AG20443 (cell line): ENCODE measurements at regions not wholly inside any gene's neighbourhood (a gene's known extent, or its start where the extent isn't known, plus 50 kb on each side); places are given as distances from the start of the nearest gene placed in this dataset.
"Not testable (repeated sequence)": the region's sequence is repeated elsewhere in the genome, so short reads cannot be mapped to it uniquely, and the experiment has no call there.

Experiments used
- DNase-seq: peaks from one replicate; pipeline ENCODE4 v3.0.0; 2012; ENCODE audit warnings: low spot score, mixed read lengths

DNA sequence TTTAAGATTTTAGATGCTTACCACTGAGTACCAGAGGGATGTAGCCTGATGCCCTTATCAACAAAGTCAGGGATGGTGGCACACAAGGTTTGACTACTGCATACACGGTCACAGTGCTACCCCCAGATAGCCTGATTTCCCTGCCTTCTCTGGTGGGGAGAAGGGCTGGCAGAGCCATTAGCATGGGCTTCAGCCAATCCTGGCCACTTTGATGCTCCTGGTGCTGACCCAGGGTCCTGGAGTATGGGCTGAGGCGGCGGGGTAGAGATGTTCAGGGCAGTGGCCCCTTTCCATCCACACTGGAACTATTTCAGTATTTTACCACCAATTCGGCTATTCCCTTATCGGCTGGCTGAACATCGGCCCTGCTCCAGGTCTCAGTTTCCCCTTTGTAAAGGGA is 83.2 kb downstream of the POTEB3 start:
- not testable (repeated sequence) for DNase-seq

GRCh38 chr15:21355944-21356343 is 84.4 kb downstream of the POTEB3 start:
- not testable (repeated sequence) for DNase-seq

DNA sequence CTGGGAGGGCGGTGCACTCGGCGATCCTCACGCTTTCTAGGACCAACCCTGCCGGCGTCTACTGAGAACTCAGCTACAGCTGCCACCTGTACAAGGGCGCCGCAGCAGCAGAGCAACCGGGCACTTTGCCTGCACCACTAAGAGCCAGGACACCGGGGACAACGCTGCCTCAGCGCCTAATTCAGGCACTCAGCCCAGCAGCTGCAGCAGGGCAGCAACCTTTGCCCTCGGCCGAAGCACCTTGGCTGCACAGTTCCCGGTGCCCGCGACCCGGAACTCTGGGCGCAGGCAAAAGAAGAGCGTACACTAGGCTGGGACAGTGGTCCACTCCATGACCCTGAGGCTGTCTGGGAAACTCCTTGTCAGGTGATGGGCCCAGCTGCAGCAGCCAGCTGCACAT is 85.7 kb downstream of the POTEB3 start:
- DNase-seq: not testable (repeated sequence)

DNA sequence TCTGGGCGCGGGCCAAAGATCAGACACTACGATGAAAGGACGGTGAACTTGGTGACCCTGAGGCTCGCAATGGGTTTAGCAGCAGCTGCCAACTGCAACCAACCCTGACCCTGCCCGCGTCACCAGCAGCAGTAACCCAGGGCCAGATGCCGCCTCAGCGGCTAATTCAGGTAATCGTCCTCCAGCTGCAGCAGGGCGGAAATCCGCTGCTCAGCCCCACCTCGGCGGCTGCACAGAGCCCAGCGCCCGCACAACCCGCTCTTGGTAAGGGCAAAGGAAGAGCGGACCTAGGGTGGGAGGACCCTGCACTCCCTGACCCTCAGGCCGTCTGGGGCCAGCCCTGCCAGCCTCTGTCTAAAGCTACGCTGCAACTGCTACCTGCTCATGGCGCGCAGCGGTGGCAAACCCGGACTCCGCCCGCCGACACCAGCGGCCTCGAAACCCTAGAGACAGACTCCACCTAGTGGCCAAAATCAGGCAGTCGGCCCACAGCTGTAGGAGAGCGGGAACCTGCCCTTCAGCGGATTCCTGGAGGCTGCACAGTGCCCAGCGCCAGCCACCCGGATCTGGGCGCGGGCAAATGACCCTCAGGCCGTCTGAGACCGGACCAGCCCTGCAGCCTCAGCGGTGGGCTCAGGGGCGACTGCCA is 87.5 kb downstream of the POTEB3 start:
- not testable (repeated sequence) for DNase-seq

DNA sequence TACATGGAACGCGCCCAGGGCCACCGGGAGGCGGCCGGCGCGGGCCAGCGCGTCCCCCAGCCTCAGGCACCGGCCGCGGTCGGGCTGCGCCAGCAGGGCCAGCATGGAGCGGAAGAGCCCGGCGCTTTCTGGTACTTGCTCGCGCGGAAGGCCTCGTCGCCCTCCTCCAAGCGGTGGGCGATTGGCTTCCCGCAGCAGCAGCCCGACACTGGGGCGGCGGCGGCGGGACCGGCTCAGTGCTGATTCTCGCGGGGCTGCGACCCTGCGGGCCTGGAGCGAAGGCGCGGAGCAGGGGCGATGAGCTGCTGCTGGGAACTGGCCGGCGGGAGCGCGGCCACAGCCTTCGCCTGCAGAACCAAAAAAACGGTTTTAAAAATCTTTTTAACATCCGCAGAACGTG is 95.3 kb downstream of the POTEB3 start:
- not testable (repeated sequence) for DNase-seq

DNA sequence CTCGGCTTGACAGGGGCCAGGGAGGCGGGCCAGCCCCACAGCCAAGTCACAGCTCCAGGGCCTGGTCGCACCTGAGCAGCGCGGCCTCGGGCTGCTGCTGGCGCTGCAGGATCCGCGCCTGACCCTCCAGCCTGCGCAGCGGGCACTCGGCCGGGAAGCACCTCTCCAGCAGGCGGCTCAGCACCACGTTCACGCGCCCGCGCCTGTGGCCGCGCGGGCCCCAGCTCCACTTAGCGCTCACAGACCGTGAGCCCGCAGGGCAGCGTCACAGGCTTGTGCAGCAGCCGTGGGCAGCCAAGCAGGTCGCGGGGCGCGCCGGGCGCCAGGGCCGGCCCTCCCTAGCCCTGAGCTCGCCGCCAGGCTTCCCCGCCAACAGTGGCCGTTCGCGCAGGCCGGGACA is 95.8 kb downstream of the POTEB3 start:
- DNase-seq: not testable (repeated sequence)

- DNase-seq: not testable (repeated sequence)
These were observed 103.3 kb downstream of the POTEB3 start for GRCh38 chr15:21337028-21337427.

GRCh38 chr15:21324720-21325460 is 115.4 kb downstream of the POTEB3 start:
- DNase-seq: not testable (repeated sequence)

- DNase-seq: not testable (repeated sequence)
These were observed 155.9 kb downstream of the POTEB3 start for GRCh38 chr15:21284353-21284752.

DNA sequence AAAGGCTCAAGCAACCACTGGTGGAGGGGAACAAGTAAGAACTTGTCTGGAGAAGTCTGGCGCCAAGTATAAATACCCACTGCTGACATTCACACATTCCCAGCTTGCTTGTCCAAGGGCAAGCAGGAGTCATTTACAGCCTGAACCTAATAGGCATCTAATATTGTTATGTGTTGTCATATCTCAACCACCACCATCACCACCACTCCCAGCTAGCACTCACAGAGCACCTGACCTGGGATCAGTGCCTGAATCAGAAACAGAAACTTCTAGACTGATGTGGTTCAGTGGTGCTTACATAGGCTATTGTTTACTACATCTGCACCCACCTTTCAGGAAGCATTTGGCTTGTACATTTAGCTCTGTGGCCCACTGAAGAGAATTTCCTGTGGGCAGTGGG is 157.1 kb downstream of the POTEB3 start:
- DNase-seq: not testable (repeated sequence)

- not testable (repeated sequence) for DNase-seq
These were observed 160.0 kb downstream of the POTEB3 start for GRCh38 chr15:21280272-21280671.

- not testable (repeated sequence) for DNase-seq
These were observed 167.9 kb downstream of the POTEB3 start for GRCh38 chr15:21272176-21272982.

DNA sequence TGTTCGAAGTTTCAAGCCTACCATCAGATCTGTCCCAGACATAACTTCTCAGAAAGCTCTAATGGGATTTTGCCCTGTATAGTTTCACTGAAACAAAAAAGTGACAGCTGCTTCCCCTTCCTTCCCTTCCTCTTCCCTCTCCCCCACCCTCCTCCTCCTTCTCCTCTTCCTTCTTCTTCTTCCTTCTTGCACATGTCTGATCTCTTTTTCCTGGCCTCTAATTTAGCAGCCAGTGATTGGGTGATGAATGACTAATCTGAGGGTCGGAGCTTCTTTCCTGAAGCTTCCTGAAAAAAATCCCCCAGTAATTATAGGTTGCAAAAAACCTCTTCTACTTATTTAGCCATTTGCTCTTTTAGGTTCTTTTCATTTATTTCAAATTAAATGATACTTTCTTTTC is 168.7 kb downstream of the POTEB3 start:
- DNase-seq: no peak

GRCh38 chr15:21270474-21270873 is 169.8 kb downstream of the POTEB3 start:
- no peak for DNase-seq

GRCh38 chr15:21269673-21270072 is 170.6 kb downstream of the POTEB3 start:
- DNase-seq: not testable (repeated sequence)

- no peak for DNase-seq
These were observed 171.2 kb downstream of the POTEB3 start for GRCh38 chr15:21269121-21269520.

- DNase-seq: no peak
These were observed 171.8 kb downstream of the POTEB3 start for GRCh38 chr15:21268436-21268940.

- DNase-seq: no peak
These were observed 172.5 kb downstream of the POTEB3 start for GRCh38 chr15:21267671-21268395.

DNA sequence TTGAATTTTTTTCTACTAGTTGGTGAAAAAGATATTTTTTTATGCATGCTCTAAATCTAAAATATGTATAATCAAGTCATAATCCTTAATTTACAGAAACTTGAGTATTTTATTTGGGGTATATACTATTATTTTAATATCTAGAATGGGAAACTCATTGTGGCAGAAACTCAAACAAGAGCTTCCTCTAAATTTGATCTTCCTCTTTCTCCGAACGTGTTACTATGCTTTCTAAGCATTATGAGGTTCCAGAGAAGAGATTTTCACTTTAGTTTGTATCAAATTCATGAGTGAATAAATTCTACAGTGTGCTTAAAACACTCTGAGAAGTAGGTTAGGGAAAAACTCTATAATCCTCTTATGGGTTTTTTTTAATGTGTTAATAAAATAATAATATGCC is 173.1 kb downstream of the POTEB3 start:
- no peak for DNase-seq

GRCh38 chr15:21265628-21266027 is 174.7 kb downstream of the POTEB3 start:
- DNase-seq: not testable (repeated sequence)

GRCh38 chr15:21262851-21263425 is 177.4 kb downstream of the POTEB3 start:
- DNase-seq: no peak
